ENCODE measurements at regions not wholly inside any gene's neighbourhood (a gene's known extent, or its start where the extent isn't known, plus 50 kb on each side); places are given as distances from the start of the nearest gene placed in this dataset.

DNA sequence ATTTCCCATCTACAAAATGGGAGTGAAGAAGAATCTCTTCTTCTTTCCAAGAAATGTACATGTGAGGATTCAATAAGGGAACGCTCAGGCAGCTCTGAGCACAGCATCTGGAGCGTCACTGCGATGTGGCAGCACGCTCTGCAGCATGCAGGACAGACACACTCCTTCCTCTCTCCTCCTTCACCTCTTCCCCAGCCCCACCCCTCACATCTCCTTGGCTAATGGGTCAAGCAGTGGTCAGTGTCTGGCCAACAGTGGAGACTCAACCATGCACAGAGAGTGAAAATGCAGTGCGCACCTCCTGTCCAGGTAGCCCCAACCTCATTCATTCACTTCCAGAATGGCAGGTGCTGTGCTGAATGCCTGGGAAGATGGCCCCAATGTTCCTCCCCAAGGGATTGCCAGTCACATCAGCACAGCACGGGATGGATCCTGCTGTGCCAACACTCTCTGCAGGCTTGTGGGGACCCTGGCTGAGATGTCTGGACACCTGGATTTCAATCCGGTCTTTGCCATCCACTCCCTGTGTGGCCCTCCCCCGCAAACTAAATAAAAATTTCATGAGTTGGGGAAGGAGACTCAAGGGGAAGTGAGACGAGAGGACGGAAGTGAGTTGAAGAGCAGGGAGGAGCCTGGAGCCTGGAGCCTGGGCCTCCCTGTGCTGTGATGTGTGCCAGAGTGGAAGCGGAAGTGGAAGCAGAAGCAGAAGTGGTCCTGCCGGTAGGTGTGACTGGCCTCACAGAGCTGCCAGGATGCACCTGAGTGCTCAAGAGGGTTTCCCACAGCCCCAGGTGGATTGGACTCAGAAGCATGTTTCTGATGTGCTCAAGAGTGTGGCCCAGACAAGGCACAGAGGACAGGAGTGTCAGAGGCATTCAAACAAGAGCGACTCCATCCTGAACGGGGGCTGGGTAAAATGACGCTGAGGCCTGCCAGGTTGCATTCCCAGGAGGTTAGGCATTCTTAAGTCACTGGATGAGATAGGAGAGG, 163.9 kb downstream of the SMAD6 start:
- ATAC-seq (ENCODE audit: low FRiP score in 2 of 2) (peak; percentile 61 to 75), DNase-seq (peak in 1 of 2 donors; percentile 61)
- TF ChIP-seq POLR2AphosphoS5 (IDR thresholded peaks at IDR 0.05) (no peak), CTCF (IDR thresholded peaks at IDR 0.05) (no peak)
- H3K4me3 ChIP-seq = no peak overlapping the region
- no peak overlapping the region for H3K27ac ChIP-seq
- H3K27me3 ChIP-seq = no peaks in the 10 kb centered on the region
- no peaks in the 10 kb centered on the region for H3K36me3 ChIP-seq
- H3K9me3 ChIP-seq = no peaks in the 10 kb centered on the region
- WGBS, 2 donors = 69 to 73% methylated on average over 14 to 15 of the region's 15 CpGs
- H3K4me1 ChIP-seq = peaks cover 0 to 20% (median 6%) of the 10 kb centered on the region in 4 donors

DNA sequence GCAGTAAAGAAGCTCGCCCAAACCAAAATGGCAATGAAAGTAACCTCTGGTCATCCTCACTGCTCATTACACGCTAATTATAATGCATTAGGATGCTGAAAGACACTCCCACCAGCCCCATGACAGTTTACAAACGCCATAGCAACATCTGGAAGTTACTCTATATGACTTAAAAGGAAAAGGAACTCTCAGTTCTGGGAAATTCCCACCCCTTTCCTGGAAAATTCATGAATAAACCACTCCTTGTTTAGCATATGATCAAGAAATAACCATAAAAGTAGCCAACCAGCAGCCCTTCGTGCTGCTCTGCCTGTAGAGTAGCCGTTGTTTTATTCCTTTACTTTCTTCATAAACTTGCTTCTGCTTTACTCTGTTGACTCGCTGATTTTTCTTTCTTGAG, 164.6 kb downstream of the SMAD6 start:
- Histone ChIP-seq H3K27ac (no peak overlapping the region), H3K27me3 (no peaks in the 10 kb centered on the region), H3K4me3 (no peak overlapping the region), H3K36me3 (no peaks in the 10 kb centered on the region), H3K4me1 (peaks cover 0 to 20% (median 6%) of the 10 kb centered on the region in 4 donors), H3K9me3 (no peaks in the 10 kb centered on the region)
- TF ChIP-seq EP300 (IDR thresholded peaks at IDR 0.05) = no peak
- TF ChIP-seq POLR2A (IDR thresholded peaks at IDR 0.05) = no peak
- TF ChIP-seq POLR2AphosphoS5 (IDR thresholded peaks at IDR 0.05) = no peak
- TF ChIP-seq CTCF (IDR thresholded peaks at IDR 0.05) = no peak
- no peak for DNase-seq
- ATAC-seq (ENCODE audit: low FRiP score in 2 of 2) = no peak
- WGBS, 2 donors = 84 to 91% methylated on average over 6 of the region's 6 CpGs

DNA sequence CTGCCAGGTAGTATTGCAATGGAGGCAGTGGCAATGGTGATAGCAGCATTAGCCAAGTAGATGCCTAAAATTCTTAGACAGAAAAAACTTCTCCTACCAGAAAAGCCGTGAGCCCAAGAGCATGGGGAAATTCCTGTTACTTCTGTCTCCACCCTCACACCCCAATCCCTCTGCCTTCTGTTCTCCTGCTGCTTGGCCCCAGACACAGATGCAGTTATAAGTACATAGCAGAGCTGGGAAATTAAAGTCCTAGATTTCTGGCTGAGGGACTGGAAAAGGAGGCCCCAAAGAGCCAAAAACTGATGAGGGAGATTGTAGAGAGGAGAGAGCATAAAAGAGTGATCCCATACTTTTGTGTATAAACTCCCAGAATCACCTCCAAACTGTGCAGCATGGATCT, 166.9 kb downstream of the SMAD6 start:
- Histone ChIP-seq H3K4me3 (no peak overlapping the region), H3K27ac (no peak overlapping the region), H3K27me3 (no peaks in the 10 kb centered on the region), H3K36me3 (no peaks in the 10 kb centered on the region), H3K9me3 (no peaks in the 10 kb centered on the region), H3K4me1 (peaks cover 0 to 10% (median 2%) of the 10 kb centered on the region in 4 donors)
- 56 to 76% methylated on average over 1 of the region's 1 CpG for WGBS, 2 donors
- no peak for TF ChIP-seq POLR2A (IDR thresholded peaks at IDR 0.05)
- no peak for TF ChIP-seq CTCF (IDR thresholded peaks at IDR 0.05)
- no peak for TF ChIP-seq EP300 (IDR thresholded peaks at IDR 0.05)
- TF ChIP-seq POLR2AphosphoS5 (IDR thresholded peaks at IDR 0.05) = no peak
- no peak for ATAC-seq (ENCODE audit: low FRiP score in 2 of 2)
- no peak for DNase-seq

GRCh38 chr15:66870880-66871388, 168.9 kb downstream of the SMAD6 start:
- no peak overlapping the region for H3K27ac ChIP-seq
- TF ChIP-seq POLR2A (IDR thresholded peaks at IDR 0.05) (no peak), POLR2AphosphoS5 (IDR thresholded peaks at IDR 0.05) (no peak), CTCF (IDR thresholded peaks at IDR 0.05) (no peak), EP300 (IDR thresholded peaks at IDR 0.05) (no peak)
- ATAC-seq (ENCODE audit: low FRiP score in 2 of 2) (no peak), DNase-seq (no peak)
- no peaks in the 10 kb centered on the region for H3K27me3 ChIP-seq
- no peaks in the 10 kb centered on the region for H3K9me3 ChIP-seq
- no peaks in the 10 kb centered on the region for H3K36me3 ChIP-seq
- peaks cover 0 to 6% (median under 1%) of the 10 kb centered on the region in 4 donors for H3K4me1 ChIP-seq
- H3K4me3 ChIP-seq = no peak overlapping the region

Measured in upper lobe of left lung (tissue), 6 donors.